Uterus (tissue), 3 donors: ENCODE measurements at regions not wholly inside any gene's neighbourhood (a gene's known extent, or its start where the extent isn't known, plus 50 kb on each side); places are given as distances from the start of the nearest gene placed in this dataset.

Experiments
- DNase-seq, 2 donors: peaks; one replicate each; pipeline ENCODE4 v3.0.0-alpha.2; 2019 to 2020
- H3K27ac ChIP-seq, 2 donors: fragments of 200-600 bp; sonication (generic); 1 replicate in 1 of 2; 2 replicates in 1 of 2; pipeline ENCODE4 v1.5.1; 2016 to 2018
- H3K27me3 ChIP-seq, 2 donors: fragments of 200-600 bp; sonication (generic); one replicate each; pipeline ENCODE4 v1.5.1; 2018 to 2019; ENCODE audit warnings: control low read depth in 1 of 2
- H3K36me3 ChIP-seq, 2 donors: fragments of 200-600 bp; sonication (generic); one replicate each; pipeline ENCODE4 v1.5.1; 2019; ENCODE audit warnings: control low read depth in 1 of 2
- H3K4me1 ChIP-seq, 2 donors: fragments of 200-600 bp; sonication (generic); one replicate each; pipeline ENCODE4 v1.5.1; 2018 to 2019; ENCODE audit warnings: control low read depth in 1 of 2
- H3K4me3 ChIP-seq, 2 donors: fragments of 200-600 bp; sonication (generic); 1 replicate in 1 of 2; 2 replicates in 1 of 2; pipeline ENCODE4 v1.5.1; 2018 to 2019; ENCODE audit warnings: mild to moderate bottlenecking in 1 of 2
- H3K9me3 ChIP-seq, 2 donors: fragments of 200-600 bp; sonication (generic); one replicate each; pipeline ENCODE4 v1.5.1; 2019; ENCODE audit warnings: control low read depth in 1 of 2
- POLR2A ChIP-seq, 2 donors: fragments of 450-650 bp; IDR thresholded peaks; one replicate each; pipeline ENCODE4 v1.6.1; 2016; ENCODE audit warnings: antibody characterized with exemption in 2 of 2, mild to moderate bottlenecking in 1 of 2, moderate library complexity in 1 of 2
- intact Hi-C: fragments of 100-400 bp; cut with DNase I; formaldehyde crosslinking; loops from one replicate; pipeline ENCODE4 v1.15.1; 2023; ENCODE audit warnings: low total_unique reads
- TF ChIP-seq, protein P1 (sequence below), 4 experiments: fragments of 200-600 bp in 2 of 4; fragments of 450-650 bp in 2 of 4; sonication (generic) in 2 of 4; IDR thresholded peaks; one replicate each; pipeline ENCODE4 v1.5.1; 2016 to 2019; ENCODE audit warnings: antibody characterized with exemption in 4 of 4, mild to moderate bottlenecking in 2 of 4, moderate library complexity in 1 of 4
- donor health status: DM: yes; HTN: yes; CAD: no.

DNA sequence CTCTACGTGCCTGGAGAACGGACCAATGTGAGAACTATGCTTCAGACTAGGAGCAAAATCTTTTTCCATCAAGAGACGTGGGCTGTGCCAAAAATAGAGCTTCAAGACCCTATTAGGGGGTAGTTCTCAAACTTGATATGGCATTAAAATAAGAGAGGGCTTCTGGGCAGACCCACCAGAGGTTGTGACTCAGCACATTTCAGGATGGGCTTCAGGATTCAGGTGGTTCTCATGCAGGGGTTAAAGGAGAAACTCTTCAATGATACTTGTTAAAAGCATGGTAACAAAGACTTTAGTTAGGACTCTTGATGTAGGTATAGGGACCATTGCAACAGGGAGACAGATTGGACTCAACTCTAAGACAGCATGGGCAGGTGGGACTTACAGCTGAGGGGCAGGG lies 195.5 kb downstream of the RGS3 start:
- H3K27me3 ChIP-seq = no peaks in the 10 kb centered on the region
- no peaks in the 10 kb centered on the region for H3K9me3 ChIP-seq
- no peak overlapping the region for H3K27ac ChIP-seq
- DNase-seq = no peak
- peaks cover 0 to 6% of the 10 kb centered on the region in 2 donors for H3K4me1 ChIP-seq
- H3K36me3 ChIP-seq = no peaks in the 10 kb centered on the region
- TF ChIP-seq, protein P1, sequence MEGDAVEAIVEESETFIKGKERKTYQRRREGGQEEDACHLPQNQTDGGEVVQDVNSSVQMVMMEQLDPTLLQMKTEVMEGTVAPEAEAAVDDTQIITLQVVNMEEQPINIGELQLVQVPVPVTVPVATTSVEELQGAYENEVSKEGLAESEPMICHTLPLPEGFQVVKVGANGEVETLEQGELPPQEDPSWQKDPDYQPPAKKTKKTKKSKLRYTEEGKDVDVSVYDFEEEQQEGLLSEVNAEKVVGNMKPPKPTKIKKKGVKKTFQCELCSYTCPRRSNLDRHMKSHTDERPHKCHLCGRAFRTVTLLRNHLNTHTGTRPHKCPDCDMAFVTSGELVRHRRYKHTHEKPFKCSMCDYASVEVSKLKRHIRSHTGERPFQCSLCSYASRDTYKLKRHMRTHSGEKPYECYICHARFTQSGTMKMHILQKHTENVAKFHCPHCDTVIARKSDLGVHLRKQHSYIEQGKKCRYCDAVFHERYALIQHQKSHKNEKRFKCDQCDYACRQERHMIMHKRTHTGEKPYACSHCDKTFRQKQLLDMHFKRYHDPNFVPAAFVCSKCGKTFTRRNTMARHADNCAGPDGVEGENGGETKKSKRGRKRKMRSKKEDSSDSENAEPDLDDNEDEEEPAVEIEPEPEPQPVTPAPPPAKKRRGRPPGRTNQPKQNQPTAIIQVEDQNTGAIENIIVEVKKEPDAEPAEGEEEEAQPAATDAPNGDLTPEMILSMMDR (IDR thresholded peaks at IDR 0.05) = no peak
- no peak for TF ChIP-seq POLR2A (IDR thresholded peaks at IDR 0.05)
- H3K4me3 ChIP-seq = no peak overlapping the region
- intact Hi-C loops = loop anchor here (5.0 kb wide), 1 partner anchor 212 kb away; no protein-coding TSS in a partner anchor

DNA sequence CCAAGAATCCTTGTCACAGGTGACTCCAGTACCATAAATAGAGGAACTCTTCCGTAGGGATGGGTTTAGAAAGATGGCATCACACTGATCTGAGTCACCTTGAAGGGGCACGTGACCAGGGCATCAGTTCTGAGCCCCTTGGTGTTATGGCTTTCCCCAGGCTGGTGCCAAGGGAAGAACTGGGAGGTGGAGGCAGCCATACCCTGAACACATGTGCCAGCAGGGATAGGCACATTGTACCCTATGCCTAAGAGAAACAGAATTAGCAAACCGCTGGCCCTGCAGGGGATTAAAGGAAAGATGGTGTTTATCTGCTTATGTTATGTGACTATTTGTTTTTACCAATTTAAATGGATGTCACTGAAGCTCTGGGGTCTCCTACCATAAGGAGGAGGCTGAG lies 196.2 kb downstream of the RGS3 start:
- TF ChIP-seq POLR2A (IDR thresholded peaks at IDR 0.05) = no peak
- TF ChIP-seq, protein P1 (IDR thresholded peaks at IDR 0.05) = no peak
- no peak for DNase-seq
- intact Hi-C loops = loop anchor here (5.0 kb wide), 1 partner anchor 212 kb away; no protein-coding TSS in a partner anchor
- Histone ChIP-seq H3K4me1 (peaks cover 0 to under 1% of the 10 kb centered on the region in 2 donors), H3K27me3 (no peaks in the 10 kb centered on the region), H3K9me3 (no peaks in the 10 kb centered on the region), H3K27ac (no peak overlapping the region), H3K4me3 (no peak overlapping the region), H3K36me3 (no peaks in the 10 kb centered on the region)

DNA sequence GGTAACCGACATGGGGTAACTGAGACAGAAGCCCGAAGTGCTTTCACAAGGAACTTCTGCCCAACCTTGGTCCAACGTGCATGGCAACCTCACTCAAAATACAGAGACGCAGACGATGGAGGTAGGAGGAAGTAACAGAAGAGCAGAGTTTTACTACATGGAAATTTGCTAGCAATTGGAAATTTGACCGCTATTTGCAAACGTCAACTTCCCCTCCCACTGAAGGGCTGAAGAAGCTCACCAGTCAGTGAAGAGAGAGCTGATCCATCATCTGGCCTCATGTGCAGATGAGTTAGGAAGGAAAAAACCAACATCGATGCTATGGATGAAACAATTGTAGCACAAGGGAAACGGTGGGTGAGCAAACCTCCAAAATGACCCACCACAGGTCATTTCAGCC lies 196.7 kb downstream of the RGS3 start:
- no peak for TF ChIP-seq POLR2A (IDR thresholded peaks at IDR 0.05)
- TF ChIP-seq, protein P1 (IDR thresholded peaks at IDR 0.05) = no peak
- H3K4me3 ChIP-seq = no peak overlapping the region
- H3K36me3 ChIP-seq = no peaks in the 10 kb centered on the region
- no peaks in the 10 kb centered on the region for H3K27me3 ChIP-seq
- DNase-seq = no peak
- no peak overlapping the region for H3K27ac ChIP-seq
- intact Hi-C loops = no loop called here
- no peaks in the 10 kb centered on the region for H3K4me1 ChIP-seq
- H3K9me3 ChIP-seq = no peaks in the 10 kb centered on the region

DNA sequence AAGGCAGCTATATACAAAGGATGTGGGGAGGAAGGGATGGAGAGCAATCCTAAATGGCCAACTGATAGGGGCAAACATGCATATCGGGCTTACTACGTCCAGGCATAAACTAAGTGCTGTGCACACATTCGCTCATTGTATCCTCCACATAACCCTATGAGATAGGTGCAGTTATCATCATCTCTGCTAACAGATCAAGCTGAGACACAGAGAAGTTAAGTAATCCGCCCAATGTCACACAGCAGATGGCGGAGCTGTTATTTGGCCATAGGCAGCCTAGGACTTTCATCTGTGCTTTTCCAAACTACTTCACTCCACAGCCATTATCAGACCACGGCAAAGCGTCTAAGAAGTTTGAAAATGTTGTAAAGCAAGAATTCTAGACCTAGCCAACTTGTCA lies 197.5 kb downstream of the RGS3 start:
- Histone ChIP-seq H3K27ac (no peak overlapping the region), H3K27me3 (no peaks in the 10 kb centered on the region), H3K36me3 (no peaks in the 10 kb centered on the region), H3K4me3 (no peak overlapping the region), H3K4me1 (no peaks in the 10 kb centered on the region), H3K9me3 (no peaks in the 10 kb centered on the region)
- intact Hi-C loops = no loop called here
- no peak for DNase-seq
- no peak for TF ChIP-seq POLR2A (IDR thresholded peaks at IDR 0.05)
- TF ChIP-seq, protein P1 (IDR thresholded peaks at IDR 0.05) = no peak

DNA sequence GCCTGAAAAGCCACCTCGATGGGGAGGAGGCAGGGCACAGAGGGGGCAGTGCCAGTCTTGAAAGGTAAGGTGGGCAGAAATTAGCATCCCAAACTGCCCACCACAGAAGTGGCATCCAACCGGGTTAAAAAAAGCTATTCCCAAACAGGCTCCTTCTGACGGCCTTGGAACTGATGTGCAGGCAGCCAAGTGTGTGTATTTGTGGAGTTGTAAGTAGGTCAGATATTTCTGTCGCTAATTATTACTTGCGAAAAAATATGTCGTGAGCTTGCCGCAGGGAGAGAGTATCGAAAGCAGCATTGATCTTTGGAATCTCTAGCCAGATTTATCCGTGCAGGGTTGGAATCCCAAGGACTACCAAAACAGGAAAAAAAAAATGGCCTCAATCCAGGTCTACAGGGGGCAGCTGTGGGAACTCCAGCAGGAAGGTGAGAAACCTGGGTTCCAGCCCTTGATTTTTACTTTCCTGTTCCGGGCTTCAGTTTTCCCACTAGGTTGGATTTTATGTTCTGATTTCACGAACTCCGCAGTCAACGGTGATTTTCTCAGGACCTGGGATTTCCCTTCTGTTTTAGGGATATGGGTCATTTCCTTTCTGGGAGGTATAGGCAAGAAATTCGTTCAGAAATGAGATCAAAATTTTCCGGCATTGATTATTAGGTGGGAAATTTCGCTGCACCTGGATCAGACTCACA lies 200.8 kb downstream of the RGS3 start:
- H3K4me3 ChIP-seq = no peak overlapping the region
- H3K36me3 ChIP-seq = no peaks in the 10 kb centered on the region
- no peaks in the 10 kb centered on the region for H3K9me3 ChIP-seq
- intact Hi-C loops = no loop called here
- no peaks in the 10 kb centered on the region for H3K4me1 ChIP-seq
- DNase-seq = no peak
- TF ChIP-seq POLR2A (IDR thresholded peaks at IDR 0.05) = no peak
- TF ChIP-seq, protein P1 (IDR thresholded peaks at IDR 0.05) = no peak
- no peak overlapping the region for H3K27ac ChIP-seq
- H3K27me3 ChIP-seq = no peaks in the 10 kb centered on the region
